ENCODE measurements at regions not wholly inside any gene's neighbourhood (a gene's known extent, or its start where the extent isn't known, plus 50 kb on each side); places are given as distances from the start of the nearest gene placed in this dataset.
A peak's percentile ranks its signal among the peaks of the same experiment; 100 is the strongest.

- H3K36me3 ChIP-seq (ENCODE audit: control insufficient read depth in 2 of 2, insufficient read depth in 2 of 2, low read length in 1 of 2), result no peaks in the 10 kb centered on the region
- DNase-seq (ENCODE audit: low read depth in 6 of 9, low spot score in 9 of 9), result no peak
- no peaks in the 10 kb centered on the region for H3K27me3 ChIP-seq (ENCODE audit: control insufficient read depth in 2 of 2, insufficient read depth in 1 of 2, low read length in 1 of 2)
- 92% methylated on average over 1 of the region's 1 CpG for WGBS
- H3K4me3 ChIP-seq (ENCODE audit: low read length in 2 of 2), result no peak overlapping the region
- no peak overlapping the region for H3K27ac ChIP-seq (ENCODE audit: low read depth in 1 of 2, low read length in 1 of 2)
- H3K9me3 ChIP-seq (ENCODE audit: control insufficient read depth in 2 of 2, insufficient read depth in 1 of 2, low read length in 1 of 2), result peaks cover 0 to 6% of the 10 kb centered on the region in 2 donors
- H3K4me1 ChIP-seq (ENCODE audit: control insufficient read depth in 2 of 2, insufficient read depth in 2 of 2, low read length in 2 of 2), result no peaks in the 10 kb centered on the region
Observed at GRCh38 chr11:62034036-62034338, 66.6 kb upstream of the FTH1 start.

DNA sequence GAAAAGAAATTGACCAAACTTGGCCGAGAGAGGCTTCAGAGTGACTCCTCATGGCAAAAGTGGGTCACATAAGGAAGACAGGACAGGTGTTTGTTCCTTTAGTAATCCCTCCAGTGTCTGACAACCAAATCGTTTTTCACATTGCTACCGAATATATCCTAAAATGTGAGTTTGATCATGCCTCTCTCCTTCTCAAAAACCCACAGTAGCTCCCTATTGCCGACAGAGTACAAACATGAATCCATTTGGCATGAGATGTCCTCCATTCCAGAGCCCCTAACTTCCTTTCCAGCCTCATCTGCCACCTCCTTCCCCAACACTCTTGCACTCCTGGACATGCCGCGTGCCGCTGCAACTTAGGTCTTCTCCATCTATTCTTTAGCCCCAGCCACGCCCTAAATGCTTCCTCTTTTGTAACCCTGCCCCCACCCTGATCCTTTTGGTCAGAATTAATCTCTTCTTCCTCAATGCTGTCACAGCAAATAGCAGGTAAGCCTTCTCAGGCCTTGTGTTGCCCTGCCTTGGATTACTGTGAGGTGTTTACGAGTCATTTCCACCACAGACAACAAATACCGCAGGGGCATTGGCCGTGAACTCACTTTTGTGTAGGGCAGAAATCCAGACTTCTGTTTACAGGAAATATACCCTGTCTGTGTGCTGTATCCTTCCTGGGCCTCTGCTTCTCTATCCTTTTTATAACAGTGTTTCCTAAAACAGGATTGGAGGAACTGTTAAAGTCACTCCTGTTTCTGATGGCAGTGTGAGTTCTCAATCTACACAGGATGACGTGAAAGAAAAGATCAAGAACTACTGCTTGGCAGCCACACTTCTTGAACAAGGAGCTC, 66.0 kb upstream of the FTH1 start:
- H3K4me3 ChIP-seq (ENCODE audit: low read length in 2 of 2), result no peak overlapping the region
- H3K36me3 ChIP-seq (ENCODE audit: control insufficient read depth in 2 of 2, insufficient read depth in 2 of 2, low read length in 1 of 2), result no peaks in the 10 kb centered on the region
- 92% methylated on average over 12 of the region's 12 CpGs for WGBS
- DNase-seq (ENCODE audit: low read depth in 6 of 9, low spot score in 9 of 9), result no peak
- H3K27ac ChIP-seq (ENCODE audit: low read depth in 1 of 2, low read length in 1 of 2), result no peak overlapping the region
- peaks cover 0 to 6% of the 10 kb centered on the region in 2 donors for H3K9me3 ChIP-seq (ENCODE audit: control insufficient read depth in 2 of 2, insufficient read depth in 1 of 2, low read length in 1 of 2)
- no peaks in the 10 kb centered on the region for H3K4me1 ChIP-seq (ENCODE audit: control insufficient read depth in 2 of 2, insufficient read depth in 2 of 2, low read length in 2 of 2)
- H3K27me3 ChIP-seq (ENCODE audit: control insufficient read depth in 2 of 2, insufficient read depth in 1 of 2, low read length in 1 of 2), result no peaks in the 10 kb centered on the region

- no peak overlapping the region for H3K4me3 ChIP-seq (ENCODE audit: low read length in 2 of 2)
- no peaks in the 10 kb centered on the region for H3K27me3 ChIP-seq (ENCODE audit: control insufficient read depth in 2 of 2, insufficient read depth in 1 of 2, low read length in 1 of 2)
- H3K9me3 ChIP-seq (ENCODE audit: control insufficient read depth in 2 of 2, insufficient read depth in 1 of 2, low read length in 1 of 2), result peaks cover 0 to 6% of the 10 kb centered on the region in 2 donors
- no peaks in the 10 kb centered on the region for H3K36me3 ChIP-seq (ENCODE audit: control insufficient read depth in 2 of 2, insufficient read depth in 2 of 2, low read length in 1 of 2)
- peaks cover 0 to 9% of the 10 kb centered on the region in 2 donors for H3K4me1 ChIP-seq (ENCODE audit: control insufficient read depth in 2 of 2, insufficient read depth in 2 of 2, low read length in 2 of 2)
- WGBS, result 94% methylated on average over 8 of the region's 8 CpGs
- no peak overlapping the region for H3K27ac ChIP-seq (ENCODE audit: low read depth in 1 of 2, low read length in 1 of 2)
- no peak for DNase-seq (ENCODE audit: low read depth in 6 of 9, low spot score in 9 of 9)
Observed at GRCh38 chr11:62030071-62030684, 62.7 kb upstream of the FTH1 start.

- no peaks in the 10 kb centered on the region for H3K27me3 ChIP-seq (ENCODE audit: control insufficient read depth in 2 of 2, insufficient read depth in 1 of 2, low read length in 1 of 2)
Observed at GRCh38 chr11:62026739-62027370, 59.4 kb upstream of the FTH1 start.

GRCh38 chr11:62025487-62026105, 58.2 kb upstream of the FTH1 start:
- Histone ChIP-seq H3K27ac (ENCODE audit: low read depth in 1 of 2, low read length in 1 of 2) (peak overlapping the region; percentile 68 to 81), H3K36me3 (ENCODE audit: control insufficient read depth in 2 of 2, insufficient read depth in 2 of 2, low read length in 1 of 2) (no peaks in the 10 kb centered on the region), H3K9me3 (ENCODE audit: control insufficient read depth in 2 of 2, insufficient read depth in 1 of 2, low read length in 1 of 2) (peaks cover 0 to 7% of the 10 kb centered on the region in 2 donors), H3K4me3 (ENCODE audit: low read length in 2 of 2) (no peak overlapping the region), H3K27me3 (ENCODE audit: control insufficient read depth in 2 of 2, insufficient read depth in 1 of 2, low read length in 1 of 2) (no peaks in the 10 kb centered on the region), H3K4me1 (ENCODE audit: control insufficient read depth in 2 of 2, insufficient read depth in 2 of 2, low read length in 2 of 2) (peaks cover 0 to 10% of the 10 kb centered on the region in 2 donors)
- WGBS, result 9% methylated on average over 13 of the region's 13 CpGs
- DNase-seq (ENCODE audit: low read depth in 6 of 9, low spot score in 9 of 9), result peak; percentile 15 to 77 (median 31)

More at GRCh38 chr11:62026739-62027370, 59.4 kb upstream of the FTH1 start:
- WGBS, result 90% methylated on average over 6 of the region's 6 CpGs
- peaks cover 0 to 7% of the 10 kb centered on the region in 2 donors for H3K9me3 ChIP-seq (ENCODE audit: control insufficient read depth in 2 of 2, insufficient read depth in 1 of 2, low read length in 1 of 2)
- DNase-seq (ENCODE audit: low read depth in 6 of 9, low spot score in 9 of 9), result no peak
- H3K27ac ChIP-seq (ENCODE audit: low read depth in 1 of 2, low read length in 1 of 2), result no peak overlapping the region
- no peak overlapping the region for H3K4me3 ChIP-seq (ENCODE audit: low read length in 2 of 2)
- peaks cover 0 to 10% of the 10 kb centered on the region in 2 donors for H3K4me1 ChIP-seq (ENCODE audit: control insufficient read depth in 2 of 2, insufficient read depth in 2 of 2, low read length in 2 of 2)
- H3K36me3 ChIP-seq (ENCODE audit: control insufficient read depth in 2 of 2, insufficient read depth in 2 of 2, low read length in 1 of 2), result no peaks in the 10 kb centered on the region

DNA sequence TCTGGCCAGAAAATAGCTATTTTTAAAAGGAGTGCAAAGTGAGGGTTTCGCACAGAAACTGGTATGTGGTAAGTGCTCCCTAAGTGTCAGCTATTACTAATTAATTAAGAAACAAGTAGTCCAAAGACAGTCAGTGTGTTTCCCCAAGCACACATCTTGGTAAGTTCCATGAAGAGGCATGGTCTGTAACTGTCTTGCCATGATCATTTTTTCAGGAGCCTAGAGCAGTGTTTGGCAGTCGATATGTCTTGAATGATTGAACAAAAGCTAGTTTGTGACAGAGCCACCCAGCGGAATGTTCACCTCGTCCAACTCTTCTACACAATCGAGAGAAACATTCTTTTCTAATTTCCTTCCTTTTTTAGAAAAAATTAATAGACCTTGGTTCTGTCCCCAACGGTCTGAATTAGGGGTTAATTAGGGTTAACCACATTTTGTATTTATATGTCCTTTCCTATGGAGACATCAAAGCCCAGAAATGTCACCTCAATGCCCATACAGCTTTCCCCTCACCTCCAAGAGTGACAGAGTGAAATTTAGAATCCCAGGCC, 57.6 kb upstream of the FTH1 start:
- peak overlapping the region; percentile 62 to 80 for H3K27ac ChIP-seq (ENCODE audit: low read depth in 1 of 2, low read length in 1 of 2)
- no peak overlapping the region for H3K4me3 ChIP-seq (ENCODE audit: low read length in 2 of 2)
- H3K9me3 ChIP-seq (ENCODE audit: control insufficient read depth in 2 of 2, insufficient read depth in 1 of 2, low read length in 1 of 2), result peaks cover 0 to 7% of the 10 kb centered on the region in 2 donors
- peaks cover 0 to 10% of the 10 kb centered on the region in 2 donors for H3K4me1 ChIP-seq (ENCODE audit: control insufficient read depth in 2 of 2, insufficient read depth in 2 of 2, low read length in 2 of 2)
- WGBS, result 45% methylated on average over 6 of the region's 6 CpGs
- H3K27me3 ChIP-seq (ENCODE audit: control insufficient read depth in 2 of 2, insufficient read depth in 1 of 2, low read length in 1 of 2), result no peaks in the 10 kb centered on the region
- H3K36me3 ChIP-seq (ENCODE audit: control insufficient read depth in 2 of 2, insufficient read depth in 2 of 2, low read length in 1 of 2), result no peaks in the 10 kb centered on the region
- no peak for DNase-seq (ENCODE audit: low read depth in 6 of 9, low spot score in 9 of 9)

DNA sequence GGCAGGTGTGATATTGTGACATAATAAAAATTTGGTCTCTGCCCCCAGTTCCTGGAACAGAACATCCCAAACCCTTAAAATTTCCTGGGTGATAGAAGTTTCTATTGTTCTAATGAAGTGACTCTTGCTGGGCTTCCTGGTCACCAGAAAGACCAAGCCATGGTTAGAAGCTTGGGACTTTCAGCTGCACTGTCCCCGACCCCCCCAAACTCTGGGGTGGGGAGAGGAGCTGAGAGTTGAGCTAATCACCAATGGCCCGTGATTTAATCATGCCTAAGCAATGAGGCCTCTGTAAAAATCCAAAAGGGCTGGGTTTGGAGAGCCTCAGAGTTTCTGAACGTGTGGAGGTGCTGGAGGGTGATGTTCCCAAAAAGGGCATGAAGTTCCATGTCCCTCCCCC, 54.8 kb upstream of the FTH1 start:
- Histone ChIP-seq H3K27ac (ENCODE audit: low read depth in 1 of 2, low read length in 1 of 2) (no peak overlapping the region), H3K27me3 (ENCODE audit: control insufficient read depth in 2 of 2, insufficient read depth in 1 of 2, low read length in 1 of 2) (no peaks in the 10 kb centered on the region), H3K36me3 (ENCODE audit: control insufficient read depth in 2 of 2, insufficient read depth in 2 of 2, low read length in 1 of 2) (no peaks in the 10 kb centered on the region), H3K4me3 (ENCODE audit: low read length in 2 of 2) (no peak overlapping the region), H3K4me1 (ENCODE audit: control insufficient read depth in 2 of 2, insufficient read depth in 2 of 2, low read length in 2 of 2) (peaks cover 0 to 10% of the 10 kb centered on the region in 2 donors), H3K9me3 (ENCODE audit: control insufficient read depth in 2 of 2, insufficient read depth in 1 of 2, low read length in 1 of 2) (peaks cover 0 to 7% of the 10 kb centered on the region in 2 donors)
- 72% methylated on average over 3 of the region's 3 CpGs for WGBS
- DNase-seq (ENCODE audit: low read depth in 6 of 9, low spot score in 9 of 9), result no peak

DNA sequence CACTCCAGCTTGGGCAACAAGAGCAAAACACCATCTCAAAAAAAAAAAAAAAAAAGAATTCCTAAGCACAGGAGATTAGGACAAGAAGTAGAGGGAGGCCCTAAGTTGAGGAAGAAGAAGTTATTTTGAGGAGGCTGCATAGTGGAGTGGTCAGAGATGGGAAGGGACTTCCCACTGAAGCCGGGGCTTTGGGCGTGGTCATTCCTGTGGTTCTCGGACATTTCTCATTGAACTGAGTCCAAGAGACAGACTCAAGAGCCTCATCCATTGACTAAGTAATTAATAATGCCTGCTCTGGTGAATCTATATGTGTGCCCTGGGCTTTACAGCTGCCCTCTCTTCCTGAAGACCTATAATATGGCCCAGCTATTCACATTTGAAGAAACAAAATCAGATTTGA, 53.2 kb upstream of the FTH1 start:
- WGBS, result 93% methylated on average over 3 of the region's 3 CpGs
- H3K4me1 ChIP-seq (ENCODE audit: control insufficient read depth in 2 of 2, insufficient read depth in 2 of 2, low read length in 2 of 2), result peaks cover 0 to 5% of the 10 kb centered on the region in 2 donors
- DNase-seq (ENCODE audit: low read depth in 6 of 9, low spot score in 9 of 9), result no peak
- H3K27ac ChIP-seq (ENCODE audit: low read depth in 1 of 2, low read length in 1 of 2), result no peak overlapping the region
- H3K4me3 ChIP-seq (ENCODE audit: low read length in 2 of 2), result no peak overlapping the region
- peaks cover 0 to 7% of the 10 kb centered on the region in 2 donors for H3K9me3 ChIP-seq (ENCODE audit: control insufficient read depth in 2 of 2, insufficient read depth in 1 of 2, low read length in 1 of 2)
- H3K27me3 ChIP-seq (ENCODE audit: control insufficient read depth in 2 of 2, insufficient read depth in 1 of 2, low read length in 1 of 2), result no peaks in the 10 kb centered on the region
- H3K36me3 ChIP-seq (ENCODE audit: control insufficient read depth in 2 of 2, insufficient read depth in 2 of 2, low read length in 1 of 2), result no peaks in the 10 kb centered on the region

Data from thymus (tissue), 11 donors.